Adipose tissue (tissue), 3 donors: ENCODE measurements at regions not wholly inside any gene's neighbourhood (a gene's known extent, or its start where the extent isn't known, plus 50 kb on each side); places are given as distances from the start of the nearest gene placed in this dataset.
"Not testable (repeated sequence)": the region's sequence is repeated elsewhere in the genome, so short reads cannot be mapped to it uniquely, and the experiment has no call there.

ENCODE experiments used
- H3K27ac ChIP-seq: one replicate; pipeline ENCODE4 v1.5.1; 2013; ENCODE audit warnings: low read depth, low read length
- WGBS, 3 donors: extraction: QIAGEN DNeasy Blood & Tissue Kit; methylation state at CpG; one replicate each; pipeline ENCODE4 v1.1.7; 2013; 5-methylcytosine and 5-hydroxymethylcytosine counted together
- donor health status: healthy with polysubstance abuse.
- donor health status: Bipolar disorder and iron deficiency.
- donor health status: healthy.

- 74 to 79% (median 75%) methylated on average over 10 of the region's 10 CpGs for WGBS, 3 donors
- H3K27ac ChIP-seq = no peak overlapping the region
These were observed 487.7 kb upstream of the AUTS2 start for GRCh38 chr7:69110450-69111050.

DNA sequence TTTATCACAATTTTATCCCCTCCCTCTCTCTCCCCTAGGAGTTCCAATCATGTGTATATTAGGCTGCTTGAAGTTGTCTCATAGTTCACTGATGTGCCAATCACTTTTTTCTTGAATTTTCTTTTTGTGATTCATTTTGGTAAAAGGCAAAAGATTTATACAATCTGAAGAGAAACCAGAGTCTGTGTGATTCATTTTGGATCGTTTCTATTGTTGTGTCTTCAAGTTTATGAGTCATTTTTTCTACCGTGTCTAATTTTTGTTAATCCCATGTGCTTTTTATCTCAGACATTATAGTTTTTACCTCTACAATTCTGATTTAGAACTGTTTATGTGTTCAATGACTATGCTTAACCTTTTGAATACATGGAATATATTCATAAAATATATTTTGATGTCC, 483.9 kb upstream of the AUTS2 start:
- H3K27ac ChIP-seq = no peak overlapping the region
- WGBS, 3 donors = 62 to 82% (median 66%) methylated on average over 2 of the region's 2 CpGs

GRCh38 chr7:69115788-69116187, 482.5 kb upstream of the AUTS2 start:
- 33 to 58% (median 53%) methylated on average over 3 of the region's 3 CpGs for WGBS, 3 donors
- no peak overlapping the region for H3K27ac ChIP-seq

GRCh38 chr7:69116196-69116595, 482.1 kb upstream of the AUTS2 start:
- WGBS, 3 donors = 82 to 95% (median 90%) methylated on average over 4 of the region's 4 CpGs

GRCh38 chr7:69122953-69123352, 475.3 kb upstream of the AUTS2 start:
- WGBS, 3 donors = 64 to 76% (median 75%) methylated on average over 7 of the region's 7 CpGs
- H3K27ac ChIP-seq = no peak overlapping the region

More at GRCh38 chr7:69116196-69116595, 482.1 kb upstream of the AUTS2 start:
- not testable (repeated sequence) for H3K27ac ChIP-seq

GRCh38 chr7:69126896-69127479, 471.3 kb upstream of the AUTS2 start:
- no peak overlapping the region for H3K27ac ChIP-seq
- WGBS, 3 donors = 64 to 74% (median 73%) methylated on average over 7 of the region's 7 CpGs

GRCh38 chr7:69129524-69129923, 468.8 kb upstream of the AUTS2 start:
- no peak overlapping the region for H3K27ac ChIP-seq
- whole genome bisulfite sequencing, 3 donors = 65 to 88% (median 76%) methylated on average over 4 of the region's 4 CpGs

- no peak overlapping the region for H3K27ac ChIP-seq
- 77 to 83% (median 79%) methylated on average over 7 of the region's 7 CpGs for WGBS, 3 donors
These were observed 468.3 kb upstream of the AUTS2 start for GRCh38 chr7:69129951-69130350.

DNA sequence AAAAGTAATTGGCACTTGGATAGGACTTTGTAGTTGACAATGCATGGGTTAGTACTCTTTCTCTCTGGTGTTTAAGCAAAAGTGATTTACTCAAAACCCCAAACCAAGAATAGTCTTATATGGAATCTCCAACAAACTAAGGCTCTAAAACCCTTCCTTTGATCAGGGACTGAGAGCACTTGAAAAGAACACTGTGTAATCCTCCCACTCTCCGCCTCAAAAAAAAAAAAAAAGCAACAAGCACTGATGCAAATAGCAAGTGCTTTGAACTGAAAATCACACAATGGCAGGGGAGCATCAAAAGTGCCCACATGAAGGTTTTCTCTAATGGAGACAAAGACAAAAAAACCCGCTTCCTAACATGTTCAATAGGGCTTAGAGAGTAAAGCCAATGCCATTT, 467.9 kb upstream of the AUTS2 start:
- WGBS, 3 donors = 75 to 89% (median 88%) methylated on average over 2 of the region's 2 CpGs
- H3K27ac ChIP-seq = no peak overlapping the region

DNA sequence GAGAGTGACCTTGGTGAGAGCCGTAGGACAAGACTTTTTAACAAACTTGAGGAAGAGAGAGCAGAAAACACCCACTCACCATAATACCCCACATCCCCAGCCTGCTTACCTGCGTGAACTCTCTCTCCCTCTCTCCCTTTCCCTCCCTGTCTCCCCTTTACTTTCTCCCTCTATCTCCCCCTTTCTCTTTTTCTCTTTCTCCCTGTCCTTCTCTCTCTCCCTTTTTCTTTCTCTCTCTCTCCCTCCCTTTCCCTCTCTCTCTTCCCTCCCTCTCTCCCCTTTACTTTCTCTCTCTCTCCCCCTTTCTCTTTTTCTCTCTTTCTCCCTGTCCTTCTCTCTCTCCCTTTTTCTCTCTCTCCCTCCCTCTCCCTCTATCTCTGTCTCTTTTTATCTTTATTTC, 464.0 kb upstream of the AUTS2 start:
- WGBS, 3 donors = 46 to 82% (median 79%) methylated on average over 2 of the region's 2 CpGs
- H3K27ac ChIP-seq = no peak overlapping the region

DNA sequence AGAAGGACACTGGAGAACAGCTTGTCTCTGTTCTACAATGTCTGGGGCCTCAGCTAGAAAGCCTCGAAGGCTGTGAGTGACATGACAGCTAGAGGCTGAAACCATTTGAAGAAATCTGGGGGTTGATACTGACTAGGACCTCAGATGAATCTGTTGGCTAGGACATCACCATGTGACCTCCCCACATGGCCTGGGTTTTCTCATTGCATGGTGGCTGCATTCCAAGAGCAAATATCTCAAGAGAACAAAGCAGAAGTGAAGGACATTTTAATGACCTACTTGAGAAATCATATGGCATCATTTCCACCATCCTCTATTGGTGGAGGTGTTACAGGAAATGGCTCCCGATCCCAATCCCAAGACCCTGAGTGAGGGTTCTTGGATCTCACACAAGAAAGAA, 450.6 kb upstream of the AUTS2 start:
- WGBS, 3 donors = 51 to 80% (median 67%) methylated on average over 2 of the region's 2 CpGs
- no peak overlapping the region for H3K27ac ChIP-seq

DNA sequence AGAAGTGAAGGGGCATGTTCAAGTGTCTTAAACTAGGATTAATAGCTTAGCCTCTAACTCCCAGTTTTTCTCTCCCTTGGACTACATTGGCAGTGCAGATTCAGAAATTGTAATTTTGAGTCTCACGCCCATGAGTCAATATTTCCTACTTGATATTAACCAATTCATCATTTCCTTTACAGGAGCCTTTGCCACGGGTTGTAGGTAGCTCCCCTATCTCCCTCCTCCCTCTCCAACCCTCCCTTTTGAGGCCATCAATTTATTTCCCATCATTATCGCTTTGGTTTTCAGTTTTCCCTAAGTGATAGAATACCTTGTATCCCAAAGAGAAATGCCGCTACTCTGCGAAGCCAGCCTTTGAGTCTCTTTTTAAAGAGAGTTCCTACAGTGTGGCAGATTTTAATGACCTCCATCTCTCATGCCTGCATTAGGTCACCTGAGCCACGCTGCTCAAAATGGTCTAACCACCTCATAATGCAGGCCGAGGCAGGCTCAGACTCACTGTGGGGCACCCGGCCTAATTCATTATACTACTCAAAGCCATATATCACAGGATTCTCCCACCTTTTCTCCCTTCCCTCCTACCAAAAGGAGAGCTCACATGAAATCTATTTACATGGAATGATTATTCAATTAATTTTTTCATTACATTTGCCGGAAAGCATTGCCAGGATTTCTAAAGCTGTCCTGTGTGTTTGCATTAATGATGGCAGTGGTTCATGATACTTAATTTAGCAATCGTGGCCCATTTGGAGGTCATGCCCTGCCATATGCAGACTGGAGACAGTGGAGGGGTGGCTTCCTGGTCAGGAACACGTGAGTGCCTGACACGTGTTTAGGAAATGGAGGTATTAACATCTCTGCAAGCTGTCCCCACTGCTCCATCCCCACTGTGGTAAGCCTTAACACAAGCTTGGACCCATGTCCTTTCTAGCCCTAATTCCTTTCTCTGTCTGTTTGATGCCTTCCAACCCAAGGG, 448.2 kb upstream of the AUTS2 start:
- no peak overlapping the region for H3K27ac ChIP-seq
- 76 to 87% (median 86%) methylated on average over 12 of the region's 12 CpGs for WGBS, 3 donors

DNA sequence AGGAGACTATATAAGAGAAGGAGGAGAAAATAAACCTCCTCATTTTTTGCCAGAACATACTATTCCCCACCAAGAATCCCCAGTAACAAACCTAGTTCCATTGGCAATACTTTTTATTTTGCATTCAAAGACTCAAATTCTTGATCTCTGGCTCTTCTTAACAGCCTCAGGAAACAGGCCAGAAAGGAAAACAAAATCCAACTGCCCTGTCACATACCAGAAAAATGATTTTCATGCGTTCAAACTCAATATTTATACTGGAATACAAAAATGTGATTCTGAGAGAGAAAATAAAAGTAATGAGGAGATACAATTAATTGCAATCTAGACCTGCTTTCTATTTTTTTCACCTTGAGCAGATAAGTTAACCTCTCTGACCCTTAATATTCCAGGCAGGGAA, 435.9 kb upstream of the AUTS2 start:
- 26 to 46% (median 35%) methylated on average over 1 of the region's 1 CpG for WGBS, 3 donors
- no peak overlapping the region for H3K27ac ChIP-seq

GRCh38 chr7:69162931-69163670, 435.2 kb upstream of the AUTS2 start:
- H3K27ac ChIP-seq = no peak overlapping the region
- WGBS, 3 donors = 53 to 72% (median 67%) methylated on average over 8 of the region's 8 CpGs

DNA sequence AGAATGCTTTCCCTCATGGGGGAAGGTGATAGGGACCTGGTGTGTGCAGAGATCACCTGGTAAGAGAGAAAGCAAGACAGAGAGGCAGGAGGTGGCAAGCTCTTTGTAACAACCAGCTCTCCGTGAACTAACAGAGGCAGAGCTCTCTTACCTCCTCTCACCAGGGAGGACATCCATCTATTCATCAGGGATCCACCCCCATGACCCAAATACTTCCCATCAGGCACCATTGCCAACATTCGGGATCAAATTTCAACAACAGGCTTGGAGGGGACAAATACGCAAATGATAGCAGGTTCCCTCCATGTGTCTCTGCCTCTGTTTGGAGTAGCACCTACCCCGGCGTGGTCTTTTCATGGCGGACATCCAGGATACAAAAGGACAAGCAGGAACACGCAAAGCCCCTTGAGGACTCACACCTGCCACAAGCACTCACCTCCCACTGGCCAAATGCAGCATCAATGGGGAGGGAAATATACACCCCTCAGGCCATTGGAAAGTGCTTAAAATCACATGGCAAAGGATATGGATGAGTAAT, 431.2 kb upstream of the AUTS2 start:
- 83 to 88% (median 85%) methylated on average over 7 of the region's 7 CpGs for WGBS, 3 donors
- no peak overlapping the region for H3K27ac ChIP-seq

DNA sequence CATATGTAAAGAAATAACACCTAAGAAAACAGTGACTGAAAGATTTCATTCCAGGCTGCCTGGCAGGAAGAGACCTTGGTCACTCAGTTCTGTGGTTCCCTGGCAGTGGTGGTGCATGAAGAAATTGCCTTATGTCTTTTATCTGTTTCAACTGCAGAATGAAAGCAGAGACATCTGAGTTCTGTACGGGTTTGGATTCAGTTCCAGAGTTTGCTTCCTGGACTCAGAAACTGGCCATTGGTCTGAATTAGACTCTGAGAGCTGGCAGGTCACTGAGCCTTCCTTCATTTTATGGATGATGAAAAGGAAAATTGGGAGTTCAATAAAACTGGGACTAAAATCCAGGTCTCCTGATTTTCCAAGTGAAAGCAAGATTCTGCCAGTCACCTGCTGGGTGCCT, 428.9 kb upstream of the AUTS2 start:
- WGBS, 3 donors = 23 to 53% (median 45%) methylated on average over 1 of the region's 1 CpG
- H3K27ac ChIP-seq = no peak overlapping the region

- 43 to 84% (median 83%) methylated on average over 10 of the region's 10 CpGs for WGBS, 3 donors
- no peak overlapping the region for H3K27ac ChIP-seq
These were observed 425.8 kb upstream of the AUTS2 start for GRCh38 chr7:69172357-69173077.

- no peak overlapping the region for H3K27ac ChIP-seq
- 78 to 90% (median 87%) methylated on average over 4 of the region's 4 CpGs for WGBS, 3 donors
These were observed 424.9 kb upstream of the AUTS2 start for GRCh38 chr7:69173341-69173740.
